SU-DHL-6 (cell line): ENCODE measurements at regions not wholly inside any gene's neighbourhood (a gene's known extent, or its start where the extent isn't known, plus 50 kb on each side); places are given as distances from the start of the nearest gene placed in this dataset.

Experiments
- H2AFZ ChIP-seq: fragments of 200-600 bp; sonication (generic); 2 replicates; pipeline ENCODE4 v1.6.1; 2014; ENCODE audit warnings: low read depth, mild to moderate bottlenecking, moderate library complexity, mixed read lengths, antibody characterized with exemption, low read length; ENCODE audit not compliant: severe bottlenecking
- H3F3A ChIP-seq: fragments of 200-600 bp; shearing (Covaris generic); 2 replicates; pipeline ENCODE4 v1.6.0; 2016; ENCODE audit warnings: antibody characterized with exemption, mild to moderate bottlenecking; ENCODE audit not compliant: insufficient read depth
- H3K27ac ChIP-seq: fragments of 200-600 bp; sonication (generic); 2 replicates; pipeline ENCODE4 v1.5.1; 2016; ENCODE audit warnings: low read depth, mild to moderate bottlenecking, low read length, moderate library complexity, mixed read lengths
- H3K27me3 ChIP-seq: fragments of 200-600 bp; sonication (generic), shearing (Covaris generic); 2 replicates; pipeline ENCODE4 v1.6.0; 2014; ENCODE audit warnings: mild to moderate bottlenecking, low read length
- H3K36me3 ChIP-seq: fragments of 200-600 bp; sonication (generic); 2 replicates; pipeline ENCODE4 v1.6.1; 2014; ENCODE audit warnings: mild to moderate bottlenecking, low read length, mixed read lengths
- H3K4me2 ChIP-seq: fragments of 300-600, 200-600 bp; shearing (Covaris generic), sonication (generic); 2 replicates; pipeline ENCODE4 v1.6.0; 2014; ENCODE audit warnings: low read length, low read depth, mild to moderate bottlenecking; ENCODE audit not compliant: poor library complexity, severe bottlenecking
- H3K4me3 ChIP-seq: fragments of 200-600 bp; sonication (generic); 2 replicates; pipeline ENCODE4 v1.5.1; 2014; ENCODE audit warnings: antibody characterized with exemption, low read length, mild to moderate bottlenecking, mixed read lengths; ENCODE audit not compliant: insufficient read depth, poor library complexity, severe bottlenecking
- H3K79me2 ChIP-seq: fragments of 200-600 bp; sonication (generic); 2 replicates; pipeline ENCODE4 v1.6.1; 2014; ENCODE audit warnings: mild to moderate bottlenecking, low read length, moderate library complexity; ENCODE audit not compliant: insufficient read depth
- H3K9ac ChIP-seq: fragments of 200-600 bp; sonication (generic); 2 replicates; pipeline ENCODE4 v1.7.0; 2014; ENCODE audit warnings: mild to moderate bottlenecking, low read length
- H3K9me2 ChIP-seq: fragments of 200-600 bp; sonication (generic); replicated peaks from 2 replicates; pipeline ENCODE4 v1.6.1; 2014; ENCODE audit warnings: low read length; ENCODE audit not compliant: insufficient read depth
- H3K9me3 ChIP-seq: fragments of 200-600 bp; sonication (generic); 2 replicates; pipeline ENCODE4 v1.6.1; 2014; ENCODE audit warnings: low read length, mixed read lengths; ENCODE audit not compliant: insufficient read depth
- H4K20me1 ChIP-seq: fragments of 200-600 bp; sonication (generic); 2 replicates; pipeline ENCODE4 v1.6.1; 2014; ENCODE audit warnings: low read depth, mild to moderate bottlenecking, antibody characterized with exemption, low read length, moderate library complexity, mixed read lengths
- EZH2phosphoT487 ChIP-seq: fragments of 200-600 bp; sonication (generic), shearing (Covaris generic); conservative IDR thresholded peaks from 2 replicates; pipeline ENCODE4 v1.6.1; 2018; ENCODE audit warnings: mild to moderate bottlenecking, antibody characterized with exemption, low read length, moderate library complexity, mixed read lengths
- TF ChIP-seq, protein P1 (sequence below): fragments of 200-600 bp; sonication (generic); IDR thresholded peaks from one replicate; pipeline ENCODE4 v1.5.1; 2017; ENCODE audit warnings: antibody characterized with exemption, mild to moderate bottlenecking, low read length, moderate library complexity; ENCODE audit not compliant: insufficient read depth, poor library complexity, severe bottlenecking

DNA sequence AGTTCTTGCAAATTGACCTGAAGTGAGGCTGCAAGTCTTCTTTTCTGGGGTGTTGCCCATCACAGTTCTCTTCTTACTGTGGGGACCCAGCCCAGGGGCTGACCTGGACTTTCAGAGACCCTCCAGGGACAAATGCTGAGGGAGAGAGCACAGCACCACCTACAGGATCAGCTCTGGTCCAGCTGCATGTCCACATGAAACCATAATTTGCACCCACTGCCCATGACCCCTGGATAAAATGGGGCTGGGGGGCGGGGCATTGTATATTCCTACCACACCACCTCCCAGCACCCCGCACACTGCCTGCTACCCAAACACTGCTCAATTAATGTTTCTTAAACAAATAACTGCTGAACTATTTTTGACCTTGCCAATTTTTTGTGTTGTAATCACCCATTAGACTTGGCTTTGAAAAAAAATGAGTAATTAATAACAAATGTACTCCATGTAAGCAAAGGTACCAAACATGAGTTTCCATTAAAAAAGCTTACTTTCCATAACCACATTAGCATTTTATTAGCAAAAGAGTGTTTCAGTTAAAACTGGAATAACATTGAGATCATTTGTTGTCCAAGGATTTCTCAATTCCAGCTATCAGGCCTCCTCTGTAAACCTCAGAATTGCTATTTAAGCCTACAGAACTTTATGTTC is 168.0 kb upstream of the RAB4A start:
- no peak overlapping the region for H3K27ac ChIP-seq
- no peaks in the 10 kb centered on the region for H3K9me2 ChIP-seq
- H3K36me3 ChIP-seq: no peaks in the 10 kb centered on the region
- no peaks in the 10 kb centered on the region for H3K9me3 ChIP-seq
- no peak overlapping the region for H3K4me3 ChIP-seq
- no peaks in the 10 kb centered on the region for H4K20me1 ChIP-seq
- H3K4me2 ChIP-seq: no peak overlapping the region
- H3K79me2 ChIP-seq: no peaks in the 10 kb centered on the region
- no peak overlapping the region for H3K9ac ChIP-seq
- no peak for TF ChIP-seq EZH2phosphoT487
- TF ChIP-seq, protein P1, sequence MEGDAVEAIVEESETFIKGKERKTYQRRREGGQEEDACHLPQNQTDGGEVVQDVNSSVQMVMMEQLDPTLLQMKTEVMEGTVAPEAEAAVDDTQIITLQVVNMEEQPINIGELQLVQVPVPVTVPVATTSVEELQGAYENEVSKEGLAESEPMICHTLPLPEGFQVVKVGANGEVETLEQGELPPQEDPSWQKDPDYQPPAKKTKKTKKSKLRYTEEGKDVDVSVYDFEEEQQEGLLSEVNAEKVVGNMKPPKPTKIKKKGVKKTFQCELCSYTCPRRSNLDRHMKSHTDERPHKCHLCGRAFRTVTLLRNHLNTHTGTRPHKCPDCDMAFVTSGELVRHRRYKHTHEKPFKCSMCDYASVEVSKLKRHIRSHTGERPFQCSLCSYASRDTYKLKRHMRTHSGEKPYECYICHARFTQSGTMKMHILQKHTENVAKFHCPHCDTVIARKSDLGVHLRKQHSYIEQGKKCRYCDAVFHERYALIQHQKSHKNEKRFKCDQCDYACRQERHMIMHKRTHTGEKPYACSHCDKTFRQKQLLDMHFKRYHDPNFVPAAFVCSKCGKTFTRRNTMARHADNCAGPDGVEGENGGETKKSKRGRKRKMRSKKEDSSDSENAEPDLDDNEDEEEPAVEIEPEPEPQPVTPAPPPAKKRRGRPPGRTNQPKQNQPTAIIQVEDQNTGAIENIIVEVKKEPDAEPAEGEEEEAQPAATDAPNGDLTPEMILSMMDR: no peak
- no peak overlapping the region for H2AFZ ChIP-seq
- no peaks in the 10 kb centered on the region for H3F3A ChIP-seq
- no peaks in the 10 kb centered on the region for H3K27me3 ChIP-seq

DNA sequence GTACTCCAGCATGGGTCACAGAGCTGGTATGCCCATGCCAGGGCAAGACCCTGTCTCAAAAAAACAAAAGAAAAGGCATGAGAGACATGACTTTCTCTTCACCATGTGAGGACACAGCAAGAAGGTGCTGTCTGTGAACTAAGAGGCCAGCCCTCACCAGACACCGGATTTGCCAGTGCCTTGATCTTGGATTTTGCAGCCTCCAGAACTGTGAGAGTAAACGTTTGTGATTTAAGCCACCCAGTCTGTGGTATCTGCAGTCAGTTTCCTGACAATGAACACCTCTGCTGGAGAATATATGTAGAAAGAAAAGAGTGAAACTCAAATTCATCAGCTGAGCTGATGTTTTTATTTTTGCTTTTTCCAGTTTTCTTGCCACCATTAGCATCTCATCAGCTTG is 166.3 kb upstream of the RAB4A start:
- H3K27me3 ChIP-seq: no peaks in the 10 kb centered on the region
- no peaks in the 10 kb centered on the region for H3K9me3 ChIP-seq
- H2AFZ ChIP-seq: no peak overlapping the region
- H3K27ac ChIP-seq: no peak overlapping the region
- no peaks in the 10 kb centered on the region for H3K9me2 ChIP-seq
- H3K9ac ChIP-seq: no peak overlapping the region
- H3K79me2 ChIP-seq: no peaks in the 10 kb centered on the region
- TF ChIP-seq, protein P1: no peak
- no peak for TF ChIP-seq EZH2phosphoT487
- no peak overlapping the region for H3K4me3 ChIP-seq
- H4K20me1 ChIP-seq: no peaks in the 10 kb centered on the region
- H3K36me3 ChIP-seq: no peaks in the 10 kb centered on the region
- no peak overlapping the region for H3K4me2 ChIP-seq
- H3F3A ChIP-seq: no peaks in the 10 kb centered on the region

GRCh38 chr1:229105109-229105508 is 165.8 kb upstream of the RAB4A start:
- no peak overlapping the region for H3K27ac ChIP-seq
- no peaks in the 10 kb centered on the region for H3K27me3 ChIP-seq
- no peak overlapping the region for H2AFZ ChIP-seq
- H3K4me2 ChIP-seq: no peak overlapping the region
- no peaks in the 10 kb centered on the region for H3F3A ChIP-seq
- no peak for TF ChIP-seq EZH2phosphoT487
- TF ChIP-seq, protein P1: no peak
- H3K36me3 ChIP-seq: no peaks in the 10 kb centered on the region
- H4K20me1 ChIP-seq: no peaks in the 10 kb centered on the region
- H3K9me3 ChIP-seq: no peaks in the 10 kb centered on the region
- no peaks in the 10 kb centered on the region for H3K9me2 ChIP-seq
- no peaks in the 10 kb centered on the region for H3K79me2 ChIP-seq
- H3K9ac ChIP-seq: no peak overlapping the region
- no peak overlapping the region for H3K4me3 ChIP-seq
